IPS-NIHi11 (cell line): ENCODE measurements at regions not wholly inside any gene's neighbourhood (a gene's known extent, or its start where the extent isn't known, plus 50 kb on each side); places are given as distances from the start of the nearest gene placed in this dataset.

ENCODE experiments used
- DNase-seq: peaks from one replicate; pipeline ENCODE4 v3.0.0; 2012; ENCODE audit warnings: mixed read lengths, low spot score

GRCh38 chr4:114537352-114537751 lies 61.3 kb upstream of the UGT8 start:
- DNase-seq = no peak

GRCh38 chr4:114538012-114538617 lies 60.5 kb upstream of the UGT8 start:
- DNase-seq = no peak

DNA sequence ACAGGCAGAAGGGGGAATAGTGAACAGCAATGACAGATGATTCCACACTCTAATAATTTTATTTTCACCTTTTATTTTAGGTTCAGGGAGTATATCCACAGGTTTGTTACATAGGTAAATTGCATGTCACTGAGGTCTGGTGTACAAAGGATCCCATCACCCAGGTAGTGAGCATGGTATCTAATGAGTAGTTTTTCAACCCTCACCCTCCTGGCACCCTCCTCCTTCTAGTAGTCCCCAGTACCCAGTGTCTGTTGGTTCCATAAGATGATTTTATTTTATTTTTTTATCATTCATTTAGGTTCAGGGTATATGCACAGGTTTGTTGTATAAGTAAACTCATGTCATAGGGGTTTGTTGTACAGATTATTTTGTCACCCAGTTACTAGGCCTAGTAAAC lies 58.6 kb upstream of the UGT8 start:
- DNase-seq = no peak

DNA sequence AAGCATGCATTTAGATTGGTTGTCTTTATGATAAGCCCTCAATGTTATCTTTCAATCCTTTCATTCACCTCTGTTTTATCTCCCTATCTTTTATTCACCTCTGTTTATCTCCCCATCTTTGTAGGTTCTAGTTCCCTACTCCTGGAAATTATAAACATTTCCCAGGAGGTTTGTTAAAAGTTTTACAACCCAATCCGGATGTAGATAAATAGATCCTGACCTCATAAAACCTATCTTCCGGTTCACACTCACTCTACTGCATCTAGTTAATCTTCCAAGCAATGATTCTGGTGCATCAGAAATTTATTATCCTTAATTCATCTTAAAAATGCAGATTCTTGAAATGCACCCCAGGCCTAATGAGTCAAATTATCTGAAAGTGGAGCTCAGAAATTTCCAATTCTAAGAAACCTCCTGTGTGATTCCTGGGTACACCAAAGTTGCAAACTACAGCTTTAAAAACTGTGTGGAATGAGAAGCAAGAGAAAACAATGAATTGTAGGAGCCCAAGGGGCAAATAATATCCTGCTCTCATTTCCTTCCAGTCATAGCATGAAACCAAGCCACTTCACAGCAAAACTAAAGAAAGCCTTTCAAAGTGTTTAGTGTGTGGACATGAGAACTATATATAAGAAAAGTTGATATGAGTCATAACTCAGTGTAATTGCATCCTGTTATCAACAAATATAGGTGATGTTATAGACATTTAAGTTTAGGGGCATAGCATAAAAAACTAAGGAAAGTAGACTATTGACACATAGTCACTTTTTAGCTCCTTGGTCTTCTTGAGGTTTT lies 51.1 kb upstream of the UGT8 start:
- no peak for DNase-seq
